ENCODE measurements at regions not wholly inside any gene's neighbourhood (a gene's known extent, or its start where the extent isn't known, plus 50 kb on each side); places are given as distances from the start of the nearest gene placed in this dataset.

GRCh38 chr2:100627330-100628300, 64.8 kb downstream of the PDCL3 start:
- Mint-ChIP-seq H3K4me3 (no peak overlapping the region), H3K27ac (no peak overlapping the region)
- no peak for ATAC-seq (replicated peaks in 1 of 2)

GRCh38 chr2:100628506-100628905, 65.7 kb downstream of the PDCL3 start:
- DNase-seq = no peak
- no peak for ATAC-seq (replicated peaks in 1 of 2)
- H3K36me3 Mint-ChIP-seq (ENCODE audit: insufficient read depth in 2 of 2) = no peaks in the 10 kb centered on the region
- peaks cover 17% of the 10 kb centered on the region for H3K4me1 Mint-ChIP-seq (ENCODE audit: low read depth)
- H3K27me3 Mint-ChIP-seq (ENCODE audit: low read depth) = peaks cover 4% of the 10 kb centered on the region
- no peak overlapping the region for H3K27ac Mint-ChIP-seq
- H3K9me3 Mint-ChIP-seq = no peaks in the 10 kb centered on the region
- H3K4me3 Mint-ChIP-seq = no peak overlapping the region

More at GRCh38 chr2:100627330-100628300, 64.8 kb downstream of the PDCL3 start:
- Mint-ChIP-seq H3K36me3 (ENCODE audit: insufficient read depth in 2 of 2) (no peaks in the 10 kb centered on the region), H3K27me3 (ENCODE audit: low read depth) (peaks cover 4% of the 10 kb centered on the region), H3K4me1 (ENCODE audit: low read depth) (peaks cover 17% of the 10 kb centered on the region), H3K9me3 (no peaks in the 10 kb centered on the region)
- no peak for DNase-seq

GRCh38 chr2:100629309-100629708, 66.5 kb downstream of the PDCL3 start:
- DNase-seq = no peak
- peaks cover 4% of the 10 kb centered on the region for H3K27me3 Mint-ChIP-seq (ENCODE audit: low read depth)
- H3K4me1 Mint-ChIP-seq (ENCODE audit: low read depth) = peaks cover 17% of the 10 kb centered on the region
- no peaks in the 10 kb centered on the region for H3K9me3 Mint-ChIP-seq
- no peak for ATAC-seq (replicated peaks in 1 of 2)
- H3K27ac Mint-ChIP-seq = no peak overlapping the region
- no peaks in the 10 kb centered on the region for H3K36me3 Mint-ChIP-seq (ENCODE audit: insufficient read depth in 2 of 2)
- no peak overlapping the region for H3K4me3 Mint-ChIP-seq

GRCh38 chr2:100630473-100630977, 67.7 kb downstream of the PDCL3 start:
- no peak overlapping the region for H3K27ac Mint-ChIP-seq

GRCh38 chr2:100632037-100632436, 69.2 kb downstream of the PDCL3 start:
- H3K9me3 Mint-ChIP-seq = no peaks in the 10 kb centered on the region
- H3K4me1 Mint-ChIP-seq (ENCODE audit: low read depth) = peaks cover 17% of the 10 kb centered on the region

More at GRCh38 chr2:100630473-100630977, 67.7 kb downstream of the PDCL3 start:
- Mint-ChIP-seq H3K4me3 (peak overlapping the region; percentile 34 to 52), H3K9me3 (no peaks in the 10 kb centered on the region), H3K4me1 (ENCODE audit: low read depth) (peaks cover 17% of the 10 kb centered on the region), H3K27me3 (ENCODE audit: low read depth) (peaks cover 4% of the 10 kb centered on the region), H3K36me3 (ENCODE audit: insufficient read depth in 2 of 2) (no peaks in the 10 kb centered on the region)
- ATAC-seq (replicated peaks in 1 of 2) (peak; percentile 85 to 86), DNase-seq (peak; percentile 28 to 46)

GRCh38 chr2:100632759-100633158, 70.0 kb downstream of the PDCL3 start:
- Mint-ChIP-seq H3K27ac (no peak overlapping the region), H3K4me3 (no peak overlapping the region), H3K36me3 (ENCODE audit: insufficient read depth in 2 of 2) (no peaks in the 10 kb centered on the region), H3K27me3 (ENCODE audit: low read depth) (no peaks in the 10 kb centered on the region), H3K9me3 (no peaks in the 10 kb centered on the region), H3K4me1 (ENCODE audit: low read depth) (peaks cover 17% of the 10 kb centered on the region)
- ATAC-seq (replicated peaks in 1 of 2) (no peak), DNase-seq (no peak)

More at GRCh38 chr2:100632037-100632436, 69.2 kb downstream of the PDCL3 start:
- ATAC-seq (replicated peaks in 1 of 2) (no peak), DNase-seq (no peak)
- Mint-ChIP-seq H3K36me3 (ENCODE audit: insufficient read depth in 2 of 2) (no peaks in the 10 kb centered on the region), H3K27ac (no peak overlapping the region), H3K27me3 (ENCODE audit: low read depth) (no peaks in the 10 kb centered on the region), H3K4me3 (no peak overlapping the region)

GRCh38 chr2:100639588-100640390, 77.0 kb downstream of the PDCL3 start:
- H3K36me3 Mint-ChIP-seq (ENCODE audit: insufficient read depth in 2 of 2) = no peaks in the 10 kb centered on the region
- peaks cover 23% of the 10 kb centered on the region for H3K4me1 Mint-ChIP-seq (ENCODE audit: low read depth)
- H3K4me3 Mint-ChIP-seq = no peak overlapping the region
- H3K27me3 Mint-ChIP-seq (ENCODE audit: low read depth) = no peaks in the 10 kb centered on the region
- ATAC-seq (replicated peaks in 1 of 2) = no peak
- peak overlapping the region; percentile 37 for H3K27ac Mint-ChIP-seq
- no peaks in the 10 kb centered on the region for H3K9me3 Mint-ChIP-seq
- DNase-seq = no peak

GRCh38 chr2:100640431-100641124, 77.8 kb downstream of the PDCL3 start:
- Mint-ChIP-seq H3K36me3 (ENCODE audit: insufficient read depth in 2 of 2) (no peaks in the 10 kb centered on the region), H3K4me3 (peak overlapping the region in 1 of 2 donors; percentile 42), H3K9me3 (no peaks in the 10 kb centered on the region), H3K27ac (peak overlapping the region; percentile 43), H3K27me3 (ENCODE audit: low read depth) (no peaks in the 10 kb centered on the region), H3K4me1 (ENCODE audit: low read depth) (peaks cover 28% of the 10 kb centered on the region)
- DNase-seq (no peak), ATAC-seq (replicated peaks in 1 of 2) (peak; percentile 34 to 81)

- no peaks in the 10 kb centered on the region for H3K9me3 Mint-ChIP-seq
- H3K4me1 Mint-ChIP-seq (ENCODE audit: low read depth) = peaks cover 28% of the 10 kb centered on the region
- H3K36me3 Mint-ChIP-seq (ENCODE audit: insufficient read depth in 2 of 2) = no peaks in the 10 kb centered on the region
- no peak overlapping the region for H3K4me3 Mint-ChIP-seq
- H3K27ac Mint-ChIP-seq = no peak overlapping the region
- H3K27me3 Mint-ChIP-seq (ENCODE audit: low read depth) = no peaks in the 10 kb centered on the region
- DNase-seq (no peak), ATAC-seq (replicated peaks in 1 of 2) (peak in 1 of 2 donors; percentile 16)
Observed at GRCh38 chr2:100641125-100641435, 78.3 kb downstream of the PDCL3 start.

- Mint-ChIP-seq H3K27me3 (ENCODE audit: low read depth) (no peaks in the 10 kb centered on the region), H3K36me3 (ENCODE audit: insufficient read depth in 2 of 2) (no peaks in the 10 kb centered on the region), H3K4me3 (no peak overlapping the region), H3K9me3 (no peaks in the 10 kb centered on the region), H3K27ac (no peak overlapping the region), H3K4me1 (ENCODE audit: low read depth) (peaks cover 28% of the 10 kb centered on the region)
- ATAC-seq (replicated peaks in 1 of 2) (no peak), DNase-seq (no peak)
Observed at GRCh38 chr2:100642425-100642824, 79.6 kb downstream of the PDCL3 start.

GRCh38 chr2:100643467-100643866, 80.7 kb downstream of the PDCL3 start:
- ATAC-seq (replicated peaks in 1 of 2) = no peak
- H3K27me3 Mint-ChIP-seq (ENCODE audit: low read depth) = no peaks in the 10 kb centered on the region
- H3K27ac Mint-ChIP-seq = no peak overlapping the region

GRCh38 chr2:100643906-100644501, 81.2 kb downstream of the PDCL3 start:
- Mint-ChIP-seq H3K36me3 (ENCODE audit: insufficient read depth in 2 of 2) (peaks cover 3 to 5% of the 10 kb centered on the region in 2 donors), H3K9me3 (peaks cover 3% of the 10 kb centered on the region in 2 donors), H3K4me3 (peak overlapping the region; percentile 57 to 69), H3K27me3 (ENCODE audit: low read depth) (no peaks in the 10 kb centered on the region), H3K4me1 (ENCODE audit: low read depth) (peaks cover 28% of the 10 kb centered on the region), H3K27ac (no peak overlapping the region)
- DNase-seq (no peak), ATAC-seq (replicated peaks in 1 of 2) (peak; percentile 50 to 59)

More at GRCh38 chr2:100643467-100643866, 80.7 kb downstream of the PDCL3 start:
- Mint-ChIP-seq H3K36me3 (ENCODE audit: insufficient read depth in 2 of 2) (peaks cover 3 to 5% of the 10 kb centered on the region in 2 donors), H3K4me3 (peak overlapping the region in 1 of 2 donors; percentile 69), H3K4me1 (ENCODE audit: low read depth) (peaks cover 28% of the 10 kb centered on the region), H3K9me3 (peaks cover 3% of the 10 kb centered on the region in 2 donors)
- no peak for DNase-seq

Measured in activated T-cell treated with anti-CD3 and anti-CD28 coated beads, Interleukin-2, amount 50 U/mL, for 72 hours (primary cell).